SK-N-SH (cell line): ENCODE measurements at regions not wholly inside any gene's neighbourhood (a gene's known extent, or its start where the extent isn't known, plus 50 kb on each side); places are given as distances from the start of the nearest gene placed in this dataset.

Experiments used
- CTCF ChIA-PET: fragments of 300-600, 350-600 bp; formaldehyde crosslinking; extraction: SDS; loops from one replicate; lab custom pipeline; 2021; lab: Yijun Ruan, JAX
- POLR2A ChIA-PET: fragments of 350-600 bp; sonication (Branson Sonifier 250); formaldehyde crosslinking; extraction: SDS; loops from one replicate; lab custom pipeline; 2020; ENCODE audit warnings: antibody characterized with exemption, inconsistent platforms; lab: Yijun Ruan, JAX
- DNase-seq: peaks from one replicate; pipeline ENCODE4 v3.0.0; 2012
- H2AFZ ChIP-seq: fragments of 200-600 bp; sonication (generic); 2 replicates; pipeline ENCODE4 v1.8.1; 2016; ENCODE audit warnings: antibody characterized with exemption, mild to moderate bottlenecking, low read depth
- H3F3A ChIP-seq: fragments of 200-600 bp; sonication (generic); replicated peaks from 2 replicates; pipeline ENCODE3; 2016; ENCODE audit warnings: antibody characterized with exemption, mild to moderate bottlenecking; ENCODE audit not compliant: insufficient read depth
- H3K27ac ChIP-seq, 2 experiments: fragments of 200-500 bp in 1 of 2; fragments of 200-600 bp in 1 of 2; sonication (Bioruptor generic) in 1 of 2; sonication (generic), shearing (Covaris generic) in 1 of 2; 2 replicates each; pipeline versions ENCODE4 v1.5.1 to v1.6.1; 2014 to 2016; ENCODE audit warnings: low read depth in 2 of 2, inconsistent platforms in 1 of 2, low read length in 1 of 2, mild to moderate bottlenecking in 1 of 2, mixed read lengths in 1 of 2
- H3K27me3 ChIP-seq: fragments of 200-600 bp; sonication (generic), shearing (Covaris generic); 2 replicates; pipeline ENCODE4 v1.6.1; 2016; ENCODE audit warnings: mixed run types; ENCODE audit not compliant: insufficient read depth
- H3K36me3 ChIP-seq, 2 experiments: fragments of 200-500 bp in 1 of 2; fragments of 200-600 bp in 1 of 2; sonication (Bioruptor generic) in 1 of 2; sonication (generic) in 1 of 2; replicated peaks in 1 of 2; 2 replicates each; pipeline versions ENCODE3 to v1.5.1; 2014 to 2016; ENCODE audit warnings: low read length in 1 of 2, mild to moderate bottlenecking in 1 of 2; ENCODE audit not compliant: insufficient read depth in 2 of 2, control insufficient read depth in 1 of 2
- H3K4me1 ChIP-seq, 2 experiments: fragments of 200-500 bp in 1 of 2; fragments of 200-600 bp in 1 of 2; sonication (Bioruptor generic) in 1 of 2; sonication (generic), shearing (Covaris generic) in 1 of 2; 2 replicates each; pipeline versions ENCODE4 v1.5.1 to v1.6.1; 2014 to 2016; ENCODE audit warnings: low read depth in 1 of 2, low read length in 1 of 2, mixed run types in 1 of 2; ENCODE audit not compliant: insufficient read depth in 2 of 2, control insufficient read depth in 1 of 2
- H3K4me2 ChIP-seq: fragments of 200-600 bp; sonication (generic), shearing (Covaris generic); 2 replicates; pipeline ENCODE4 v1.6.1; 2017; ENCODE audit warnings: mixed run types
- H3K4me3 ChIP-seq, 2 experiments: fragments of 200-500 bp in 1 of 2; fragments of 200-600 bp in 1 of 2; sonication (Bioruptor generic) in 1 of 2; sonication (generic), shearing (Covaris generic) in 1 of 2; 2 replicates each; pipeline versions ENCODE4 v1.5.1 to v1.8.1; 2014 to 2016; ENCODE audit warnings: low read depth in 2 of 2, inconsistent platforms in 1 of 2, low read length in 1 of 2, mild to moderate bottlenecking in 1 of 2, mixed read lengths in 1 of 2, moderate library complexity in 1 of 2
- H3K79me2 ChIP-seq: fragments of 200-600 bp; sonication (generic); 2 replicates; pipeline ENCODE4 v1.8.1; 2017; ENCODE audit warnings: mild to moderate bottlenecking; ENCODE audit not compliant: insufficient read depth
- H3K9ac ChIP-seq: fragments of 200-600 bp; sonication (generic); 2 replicates; pipeline ENCODE4 v1.6.1; 2017; ENCODE audit warnings: mixed run types
- H3K9me2 ChIP-seq: fragments of 200-600 bp; sonication (generic); 2 replicates; pipeline ENCODE4 v1.6.1; 2017; ENCODE audit warnings: mixed run types
- H3K9me3 ChIP-seq: fragments of 200-600 bp; sonication (generic); 2 replicates; pipeline ENCODE4 v1.6.1; 2017; ENCODE audit warnings: mixed run types, mild to moderate bottlenecking, moderate library complexity
- H4K20me1 ChIP-seq: fragments of 200-600 bp; sonication (generic); 2 replicates; pipeline ENCODE4 v1.6.1; 2017; ENCODE audit warnings: mild to moderate bottlenecking, mixed run types; ENCODE audit not compliant: insufficient read depth
- EP300 ChIP-seq, 2 experiments: IDR thresholded peaks; 2 replicates each; pipeline versions ENCODE4 v1.4.0 to v1.6.1; 2012; ENCODE audit warnings: borderline replicate concordance in 1 of 2, low read depth in 1 of 2, low read length in 1 of 2
- EZH2phosphoT487 ChIP-seq: fragments of 200-600 bp; sonication (generic); IDR thresholded peaks from 2 replicates; pipeline ENCODE4 v1.6.1; 2017; ENCODE audit warnings: low read depth, mixed run types, mild to moderate bottlenecking, antibody characterized with exemption, moderate library complexity, borderline replicate concordance
- GABPA ChIP-seq: IDR thresholded peaks from 2 replicates; pipeline ENCODE4 v1.4.0; 2012; ENCODE audit warnings: low read depth, mild to moderate bottlenecking
- GATA2 ChIP-seq: sonication (generic); formaldehyde crosslinking; IDR thresholded peaks from 2 replicates; pipeline ENCODE4 v1.5.0; 2020; ENCODE audit warnings: mild to moderate bottlenecking, missing genetic modification reagents
- JUND ChIP-seq: IDR thresholded peaks from 2 replicates; pipeline ENCODE4 v1.4.0; 2012
- MXI1 ChIP-seq: IDR thresholded peaks from 2 replicates; pipeline ENCODE4 v1.6.1; 2012; ENCODE audit warnings: mild to moderate bottlenecking, low read depth, low read length, improper control_type of control experiment
- PBX3 ChIP-seq: IDR thresholded peaks from 2 replicates; pipeline ENCODE4; 2012
- POLR2AphosphoS5 ChIP-seq: IDR thresholded peaks from 2 replicates; pipeline ENCODE4 v1.6.1; 2012; ENCODE audit warnings: low read depth, low read length
- RAD21 ChIP-seq: IDR thresholded peaks from 2 replicates; pipeline ENCODE4 v1.6.1; 2012; ENCODE audit warnings: mild to moderate bottlenecking, low read length
- RCOR1 ChIP-seq: fragments of 150-350 bp; IDR thresholded peaks from 2 replicates; pipeline ENCODE4 v1.6.1; 2017; ENCODE audit warnings: antibody characterized with exemption, low read length
- USF1 ChIP-seq: IDR thresholded peaks from 2 replicates; pipeline ENCODE4 v1.4.0; 2012; ENCODE audit warnings: low read depth, borderline replicate concordance
- whole genome bisulfite sequencing: methylation state at CpG from one replicate; pipeline ENCODE4 v1.1.6; 2017; ENCODE audit warnings: low lambda C conversion rate; 5-methylcytosine and 5-hydroxymethylcytosine counted together

GRCh38 chr16:16857012-16857411 is 478.1 kb downstream of the NPIPA7 start:
- no peak overlapping the region for H3K4me2 ChIP-seq
- ChIA-PET POLR2A (no interaction called here), CTCF (no interaction called here)
- no peak overlapping the region for H3K27ac ChIP-seq
- no peak overlapping the region for H2AFZ ChIP-seq
- H3K9ac ChIP-seq, result no peak overlapping the region
- WGBS, result 22% methylated on average over 1 of the region's 1 CpG
- no peak overlapping the region for H3K4me3 ChIP-seq
- no peaks in the 10 kb centered on the region for H3K27me3 ChIP-seq
- H3K9me3 ChIP-seq, result no peaks in the 10 kb centered on the region
- H3K4me1 ChIP-seq, result peaks cover 0 to 3% of the 10 kb centered on the region in 2 experiments; a peak in 1 of 4 replicates
- no peaks in the 10 kb centered on the region for H3F3A ChIP-seq
- TF ChIP-seq JUND (no peak), EZH2phosphoT487 (no peak), GABPA (no peak), EP300 (IDR thresholded peaks at IDR 0.05; ENCODE audit: borderline replicate concordance in 1 of 2, low read depth in 1 of 2, low read length in 1 of 2) (no peak), RAD21 (no peak), MXI1 (no peak), PBX3 (no peak), GATA2 (CRISPR knock-in tag) (no peak)
- no peaks in the 10 kb centered on the region for H3K36me3 ChIP-seq
- H3K79me2 ChIP-seq, result no peaks in the 10 kb centered on the region
- H4K20me1 ChIP-seq, result no peaks in the 10 kb centered on the region
- no peak for DNase-seq
- H3K9me2 ChIP-seq, result no peaks in the 10 kb centered on the region

DNA sequence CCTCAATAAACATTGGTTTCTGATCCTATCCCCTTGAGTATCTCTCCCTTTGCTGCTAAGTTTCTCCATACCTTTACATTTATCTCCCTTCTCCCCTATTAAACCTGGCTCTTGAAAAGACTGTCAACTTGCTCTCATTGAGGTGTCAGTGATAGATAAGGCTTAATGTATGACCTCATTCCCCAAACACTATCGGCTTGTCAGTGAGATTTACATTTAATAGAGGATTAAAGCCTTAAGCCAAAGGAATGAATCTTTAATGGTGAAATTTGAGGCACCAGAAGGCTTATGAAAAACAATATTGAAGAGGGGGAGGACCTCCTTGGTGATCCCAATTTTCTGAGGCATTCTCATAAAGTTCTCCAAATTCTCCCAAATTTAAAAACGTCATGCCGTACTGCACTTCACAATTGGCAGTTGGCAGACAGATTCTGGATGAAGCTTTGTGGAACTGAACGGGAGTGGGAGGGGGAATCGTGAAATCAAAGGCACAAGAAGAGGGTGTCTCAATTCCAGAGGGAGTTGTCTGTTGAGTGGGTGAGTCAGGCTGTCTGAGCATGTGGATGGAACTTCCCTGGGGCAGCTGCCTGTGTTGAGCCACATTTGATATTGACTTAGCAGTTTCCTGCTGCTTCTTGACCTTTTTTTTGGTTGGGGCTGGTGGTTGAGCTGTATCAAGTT is 478.8 kb downstream of the NPIPA7 start:
- H2AFZ ChIP-seq, result no peak overlapping the region
- H3K27me3 ChIP-seq, result no peaks in the 10 kb centered on the region
- H3K27ac ChIP-seq, result no peak overlapping the region
- no peaks in the 10 kb centered on the region for H4K20me1 ChIP-seq
- H3K4me1 ChIP-seq, result peaks cover 0 to 3% of the 10 kb centered on the region in 2 experiments; a peak in 1 of 4 replicates
- no peaks in the 10 kb centered on the region for H3K36me3 ChIP-seq
- H3K9ac ChIP-seq, result no peak overlapping the region
- H3K9me2 ChIP-seq, result no peaks in the 10 kb centered on the region
- H3K4me2 ChIP-seq, result no peak overlapping the region
- no peak overlapping the region for H3K4me3 ChIP-seq
- no peaks in the 10 kb centered on the region for H3K9me3 ChIP-seq
- DNase-seq, result no peak
- ChIA-PET POLR2A (no interaction called here), CTCF (no interaction called here)
- no peak for TF ChIP-seq RCOR1
- TF ChIP-seq USF1, result no peak
- no peak for TF ChIP-seq POLR2AphosphoS5
- WGBS, result 22% methylated on average over 5 of the region's 5 CpGs
- no peaks in the 10 kb centered on the region for H3F3A ChIP-seq
- H3K79me2 ChIP-seq, result no peaks in the 10 kb centered on the region
